RKO (cell line): ENCODE measurements at regions not wholly inside any gene's neighbourhood (a gene's known extent, or its start where the extent isn't known, plus 50 kb on each side); places are given as distances from the start of the nearest gene placed in this dataset.

Experiments used
- DNase-seq: peaks from one replicate; pipeline ENCODE4 v3.0.0-alpha.2; 2016; ENCODE audit warnings: low spot score

DNA sequence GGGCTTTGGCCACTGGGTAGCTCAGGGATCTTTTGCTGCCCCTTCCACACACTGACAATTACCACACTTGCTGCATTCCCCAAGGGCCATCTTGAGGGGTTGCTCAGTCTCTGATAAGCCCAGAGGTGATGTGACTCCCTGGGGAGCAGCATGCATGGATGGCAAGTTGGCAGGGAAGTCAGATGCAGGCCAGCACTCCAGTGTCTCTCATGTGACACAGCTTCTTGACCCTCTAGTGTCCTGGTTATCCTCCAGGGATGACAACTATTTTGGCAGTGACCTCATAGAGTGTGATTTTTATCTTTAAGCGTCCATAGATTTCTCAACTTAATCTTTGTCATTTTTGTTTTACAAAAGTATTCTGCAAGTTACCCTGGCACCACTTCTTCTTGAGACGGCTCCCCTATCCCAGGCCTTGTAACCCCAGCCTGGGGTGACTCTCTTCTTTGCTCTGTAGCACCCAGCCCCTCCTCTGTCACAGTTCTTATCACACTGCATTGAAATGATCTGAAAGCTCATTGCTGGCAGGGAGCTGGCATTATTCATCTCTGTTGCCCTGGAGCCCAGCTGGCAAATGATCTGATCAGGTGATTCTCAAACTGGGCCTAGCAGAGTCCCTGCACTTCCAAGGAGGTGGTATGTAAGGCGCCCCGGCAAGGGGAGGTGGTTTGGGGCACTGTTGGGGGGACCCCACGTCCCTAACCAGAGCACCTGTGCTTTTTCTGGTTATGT is 72.6 kb downstream of the TENT5C start:
- DNase-seq: no peak

GRCh38 chr1:117679299-117679698 is 73.5 kb downstream of the TENT5C start:
- no peak for DNase-seq

- DNase-seq: no peak
These were observed 74.0 kb downstream of the TENT5C start for GRCh38 chr1:117679868-117680267.

DNA sequence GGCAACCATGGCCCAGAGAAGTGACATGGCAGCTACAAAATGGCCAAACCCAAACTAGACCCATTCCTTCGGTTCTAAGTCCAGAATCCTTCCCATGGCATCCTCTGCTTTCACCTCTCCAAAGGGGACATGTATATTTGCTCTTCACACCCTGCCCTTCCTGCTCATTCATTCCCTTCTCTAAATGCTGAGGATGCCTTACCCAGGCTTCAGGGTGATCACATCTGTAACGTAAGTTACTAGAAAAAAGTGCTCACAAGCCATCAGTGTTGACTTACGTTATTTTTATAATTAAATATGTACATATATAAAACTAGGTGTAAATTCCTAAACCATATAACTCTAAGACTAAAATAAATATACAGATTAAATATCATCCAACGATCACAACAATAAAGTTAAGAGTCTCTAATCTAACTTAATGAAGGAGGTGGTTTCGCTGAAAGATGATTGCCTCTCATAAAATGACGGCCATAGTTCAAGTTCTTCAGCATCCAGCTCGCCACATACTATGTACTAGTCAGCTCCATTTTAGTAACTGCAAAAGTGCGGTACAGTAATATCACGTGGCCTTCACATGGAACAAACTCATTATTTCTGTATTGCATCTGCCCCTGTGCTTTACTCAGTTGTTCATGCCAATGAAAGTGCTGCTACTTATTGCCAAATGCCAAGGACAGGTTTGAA is 74.6 kb downstream of the TENT5C start:
- DNase-seq: no peak

DNA sequence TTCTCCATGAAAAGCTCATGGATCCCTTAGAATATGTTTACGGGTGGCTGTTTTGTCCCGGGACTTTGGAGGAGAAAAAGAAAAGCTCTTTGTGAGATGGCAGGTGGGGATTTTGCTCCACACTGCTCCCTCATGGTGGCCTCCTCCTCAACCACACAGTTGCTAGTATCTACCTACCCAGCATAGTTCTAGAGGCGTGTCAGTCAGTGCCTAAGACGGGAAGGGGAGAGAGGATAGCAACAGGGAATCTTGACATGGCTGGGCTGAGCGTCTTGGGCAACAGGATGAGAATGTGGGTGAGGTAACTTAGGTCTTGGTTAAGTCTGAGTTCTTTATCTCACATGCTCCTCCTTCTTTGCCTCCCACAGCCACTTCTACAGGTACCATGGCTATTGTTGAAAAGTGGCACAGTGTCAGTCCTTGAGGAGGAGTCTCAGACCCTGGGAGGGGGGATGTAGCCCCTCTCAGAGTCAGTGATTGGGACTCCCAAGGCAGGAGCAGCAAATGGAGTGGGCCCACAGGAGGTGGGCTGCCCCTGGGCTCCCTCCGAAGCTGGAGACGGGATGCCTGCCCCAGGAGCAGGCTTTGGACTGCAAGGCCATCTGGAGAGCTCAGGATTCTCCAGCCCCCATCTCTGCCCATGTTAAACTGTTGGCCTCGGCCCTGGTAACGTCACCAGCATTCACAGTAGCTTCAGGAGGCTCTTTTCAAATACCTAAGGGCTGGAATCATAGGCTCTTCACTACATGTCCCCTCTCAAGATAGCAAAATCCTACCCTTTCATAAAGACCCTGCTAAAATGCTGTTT is 75.4 kb downstream of the TENT5C start:
- no peak for DNase-seq

GRCh38 chr1:117681901-117682250 is 76.0 kb downstream of the TENT5C start:
- DNase-seq: no peak

- no peak for DNase-seq
These were observed 76.5 kb downstream of the TENT5C start for GRCh38 chr1:117682372-117682771.

GRCh38 chr1:117683571-117684285 is 77.9 kb downstream of the TENT5C start:
- no peak for DNase-seq

- DNase-seq: no peak
These were observed 80.3 kb downstream of the TENT5C start for GRCh38 chr1:117685936-117686806.

GRCh38 chr1:117686907-117687306 is 81.1 kb downstream of the TENT5C start:
- DNase-seq: no peak

- DNase-seq: no peak
These were observed 84.3 kb downstream of the TENT5C start for GRCh38 chr1:117689997-117690625.

- DNase-seq: no peak
These were observed 86.1 kb downstream of the TENT5C start for GRCh38 chr1:117691942-117692341.

GRCh38 chr1:117694543-117694942 is 88.7 kb downstream of the TENT5C start:
- no peak for DNase-seq

- peak; percentile 18 for DNase-seq
These were observed 90.1 kb downstream of the TENT5C start for GRCh38 chr1:117695796-117696490.

- no peak for DNase-seq
These were observed 90.7 kb downstream of the TENT5C start for GRCh38 chr1:117696561-117696960.

DNA sequence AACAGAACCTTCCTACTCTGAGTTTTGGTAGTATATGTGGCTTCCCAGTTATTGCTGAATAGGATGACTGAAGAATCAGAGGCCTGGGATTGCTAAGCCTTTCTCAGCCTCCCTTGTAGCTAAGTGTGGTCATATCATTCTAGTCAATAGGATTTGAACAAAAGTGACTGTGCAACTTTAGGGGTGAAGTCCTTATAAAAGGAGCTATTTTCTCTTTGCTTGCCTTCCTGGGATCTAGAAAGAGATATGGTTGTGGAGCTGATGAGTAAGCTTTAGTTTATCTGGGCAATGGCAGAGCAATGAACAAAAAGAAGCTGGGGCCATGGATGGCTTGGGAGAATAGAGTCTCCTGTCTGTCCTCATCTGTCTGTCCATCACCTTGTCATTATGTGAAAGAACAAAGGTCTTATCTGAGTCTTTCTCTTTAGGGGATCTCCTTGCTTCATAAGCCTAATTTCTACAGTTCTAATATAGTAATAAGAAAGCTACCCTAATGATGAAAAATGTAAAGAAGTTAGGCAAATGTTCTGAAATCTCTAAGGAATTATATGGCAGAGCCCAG is 91.5 kb downstream of the TENT5C start:
- no peak for DNase-seq

DNA sequence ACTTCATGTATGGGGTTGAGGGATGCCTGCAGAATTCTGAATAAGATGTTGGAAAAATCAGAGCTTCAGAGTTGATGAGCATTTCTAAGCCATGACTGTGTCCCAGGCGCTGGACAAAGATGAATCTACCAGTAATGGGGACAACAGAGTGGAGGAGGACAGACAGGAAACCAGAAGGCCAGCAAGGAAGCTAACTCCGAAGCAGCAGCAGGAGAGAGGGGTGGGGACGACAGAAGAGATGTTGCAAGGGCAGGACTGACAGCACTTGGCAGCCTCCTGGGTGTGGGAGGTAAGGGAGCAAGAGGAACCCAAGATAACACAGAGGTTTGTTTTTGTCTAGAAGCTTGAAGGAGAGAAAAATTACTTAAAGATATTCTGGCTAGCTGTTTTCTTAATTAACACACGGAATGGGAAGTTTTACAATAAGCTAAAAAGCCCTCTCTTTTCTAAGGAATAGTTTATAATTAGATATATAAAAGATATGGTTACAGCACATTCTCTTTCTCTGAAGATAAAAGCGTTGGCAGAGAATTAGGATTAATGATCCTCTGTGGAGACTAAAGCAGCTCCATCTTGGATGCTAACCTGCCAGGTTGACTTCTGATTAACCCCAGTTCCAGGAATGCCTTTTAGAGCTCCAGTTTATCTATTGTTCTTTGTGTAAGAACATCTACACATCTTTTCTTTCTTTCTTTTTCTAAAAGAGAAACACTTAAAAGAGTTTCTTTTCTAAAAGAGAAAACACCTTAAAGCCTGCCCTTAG is 92.7 kb downstream of the TENT5C start:
- no peak for DNase-seq

GRCh38 chr1:117699953-117700352 is 94.1 kb downstream of the TENT5C start:
- DNase-seq: no peak

- no peak for DNase-seq
These were observed 96.8 kb downstream of the TENT5C start for GRCh38 chr1:117702654-117703053.
